ENCODE measurements at regions not wholly inside any gene's neighbourhood (a gene's known extent, or its start where the extent isn't known, plus 50 kb on each side); places are given as distances from the start of the nearest gene placed in this dataset.
A peak's percentile ranks its signal among the peaks of the same experiment; 100 is the strongest.

DNA sequence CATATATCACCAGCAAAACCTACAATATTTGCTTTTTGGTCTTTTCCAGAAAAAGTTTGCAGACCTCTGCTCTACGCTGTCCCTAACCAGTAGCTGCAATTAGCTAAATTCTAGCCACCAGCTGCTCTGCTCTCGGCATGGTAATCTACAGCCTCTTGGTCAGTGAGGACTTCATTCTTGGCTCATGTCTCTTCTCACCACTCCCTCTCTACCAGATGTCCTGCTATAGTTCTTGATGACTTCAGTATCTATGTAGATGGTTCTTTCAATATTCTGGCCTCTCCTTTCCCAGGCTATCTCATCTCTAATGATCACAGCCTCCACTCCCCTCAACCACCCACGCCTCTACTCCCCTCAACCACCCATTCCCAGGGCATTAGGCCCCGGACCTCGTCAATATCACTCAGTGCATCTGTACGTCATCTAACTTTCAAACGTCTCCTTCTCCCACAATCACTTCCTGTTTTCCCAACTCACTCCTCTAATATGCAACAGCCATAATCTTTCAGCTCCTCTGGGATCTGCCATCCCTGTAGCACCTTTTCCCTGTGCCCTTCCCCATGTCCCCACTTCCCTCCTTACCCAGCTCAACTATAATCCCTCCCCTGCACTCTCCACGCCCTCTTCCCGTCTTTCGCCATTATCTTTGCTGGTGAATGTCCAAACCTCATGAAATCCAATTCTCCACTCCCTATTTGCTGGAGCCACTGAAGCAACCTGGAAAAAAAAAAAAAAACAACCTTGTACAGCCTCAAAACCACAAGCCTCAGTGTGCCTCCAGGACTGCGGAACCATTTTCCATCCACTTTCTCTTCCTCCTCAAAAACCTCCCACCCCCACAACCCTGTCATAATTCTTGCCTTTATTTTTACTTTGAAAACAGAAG, 429.4 kb upstream of the PROK2 start:
- H3K4me3 ChIP-seq (ENCODE audit: low read depth, low read length): no peak overlapping the region
- no peak overlapping the region for H3K27ac ChIP-seq (ENCODE audit: low read depth, low read length)
- no peak overlapping the region for H3K9ac ChIP-seq (ENCODE audit: low read depth, low read length)
- no peaks in the 10 kb centered on the region for H3K4me1 ChIP-seq (ENCODE audit: control insufficient read depth, insufficient read depth, low read length)
- no peaks in the 10 kb centered on the region for H3K27me3 ChIP-seq (ENCODE audit: control insufficient read depth, insufficient read depth, low read length)
- no peaks in the 10 kb centered on the region for H3K36me3 ChIP-seq (ENCODE audit: control insufficient read depth, insufficient read depth, low read length)
- H3K9me3 ChIP-seq (ENCODE audit: control insufficient read depth, insufficient read depth, low read length): no peaks in the 10 kb centered on the region

GRCh38 chr3:72213296-72214065, 428.5 kb upstream of the PROK2 start:
- no peaks in the 10 kb centered on the region for H3K27me3 ChIP-seq (ENCODE audit: control insufficient read depth, insufficient read depth, low read length)
- H3K9me3 ChIP-seq (ENCODE audit: control insufficient read depth, insufficient read depth, low read length): no peaks in the 10 kb centered on the region
- H3K9ac ChIP-seq (ENCODE audit: low read depth, low read length): no peak overlapping the region
- no peaks in the 10 kb centered on the region for H3K36me3 ChIP-seq (ENCODE audit: control insufficient read depth, insufficient read depth, low read length)
- no peak overlapping the region for H3K4me3 ChIP-seq (ENCODE audit: low read depth, low read length)
- H3K27ac ChIP-seq (ENCODE audit: low read depth, low read length): no peak overlapping the region
- no peaks in the 10 kb centered on the region for H3K4me1 ChIP-seq (ENCODE audit: control insufficient read depth, insufficient read depth, low read length)

GRCh38 chr3:72212396-72212795, 427.4 kb upstream of the PROK2 start:
- Histone ChIP-seq H3K36me3 (ENCODE audit: control insufficient read depth, insufficient read depth, low read length) (no peaks in the 10 kb centered on the region), H3K4me1 (ENCODE audit: control insufficient read depth, insufficient read depth, low read length) (no peaks in the 10 kb centered on the region), H3K27me3 (ENCODE audit: control insufficient read depth, insufficient read depth, low read length) (no peaks in the 10 kb centered on the region), H3K9me3 (ENCODE audit: control insufficient read depth, insufficient read depth, low read length) (no peaks in the 10 kb centered on the region), H3K9ac (ENCODE audit: low read depth, low read length) (no peak overlapping the region), H3K4me3 (ENCODE audit: low read depth, low read length) (no peak overlapping the region), H3K27ac (ENCODE audit: low read depth, low read length) (no peak overlapping the region)

- no peak overlapping the region for H3K9ac ChIP-seq (ENCODE audit: low read depth, low read length)
- no peaks in the 10 kb centered on the region for H3K9me3 ChIP-seq (ENCODE audit: control insufficient read depth, insufficient read depth, low read length)
- H3K36me3 ChIP-seq (ENCODE audit: control insufficient read depth, insufficient read depth, low read length): no peaks in the 10 kb centered on the region
- no peaks in the 10 kb centered on the region for H3K27me3 ChIP-seq (ENCODE audit: control insufficient read depth, insufficient read depth, low read length)
- H3K4me1 ChIP-seq (ENCODE audit: control insufficient read depth, insufficient read depth, low read length): no peaks in the 10 kb centered on the region
- H3K27ac ChIP-seq (ENCODE audit: low read depth, low read length): no peak overlapping the region
- no peak overlapping the region for H3K4me3 ChIP-seq (ENCODE audit: low read depth, low read length)
These were observed 425.3 kb upstream of the PROK2 start for GRCh38 chr3:72210261-72210660.

DNA sequence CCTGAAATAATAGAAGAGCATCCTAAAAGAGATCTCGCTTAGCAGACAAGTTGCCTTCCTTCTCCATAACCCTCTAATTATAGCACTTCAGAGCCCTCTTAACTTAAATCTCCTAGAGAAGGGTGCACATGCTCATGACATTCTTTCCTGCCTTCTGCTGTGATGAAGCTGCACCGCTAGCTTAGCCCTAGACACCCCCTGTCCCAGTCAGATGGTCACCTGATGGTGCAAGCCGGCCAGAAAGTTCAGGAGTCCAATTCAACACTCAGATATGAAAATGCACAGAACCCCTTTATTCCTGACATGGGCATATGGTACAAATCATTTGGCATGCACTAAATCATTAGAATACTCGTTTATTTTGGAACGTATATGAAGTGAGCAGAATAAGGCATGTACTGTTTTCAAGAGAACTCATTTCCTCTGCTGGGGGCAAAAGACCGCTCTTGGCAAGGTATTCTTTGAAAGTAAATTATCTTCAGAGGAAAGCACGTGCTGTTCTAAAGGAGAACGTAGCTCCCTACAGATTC, 420.4 kb upstream of the PROK2 start:
- Histone ChIP-seq H3K9ac (ENCODE audit: low read depth, low read length) (no peak overlapping the region), H3K36me3 (ENCODE audit: control insufficient read depth, insufficient read depth, low read length) (no peaks in the 10 kb centered on the region), H3K27me3 (ENCODE audit: control insufficient read depth, insufficient read depth, low read length) (no peaks in the 10 kb centered on the region), H3K4me1 (ENCODE audit: control insufficient read depth, insufficient read depth, low read length) (0 out of 2 replicates have a peak, but pooled peaks cover 2% of the 10 kb centered on the region), H3K9me3 (ENCODE audit: control insufficient read depth, insufficient read depth, low read length) (peaks cover 6% of the 10 kb centered on the region; the same call in 1 of the 2 replicates), H3K4me3 (ENCODE audit: low read depth, low read length) (no peak overlapping the region), H3K27ac (ENCODE audit: low read depth, low read length) (no peak overlapping the region)

- no peak overlapping the region for H3K9ac ChIP-seq (ENCODE audit: low read depth, low read length)
- no peaks in the 10 kb centered on the region for H3K36me3 ChIP-seq (ENCODE audit: control insufficient read depth, insufficient read depth, low read length)
- H3K27ac ChIP-seq (ENCODE audit: low read depth, low read length): no peak overlapping the region
- no peaks in the 10 kb centered on the region for H3K27me3 ChIP-seq (ENCODE audit: control insufficient read depth, insufficient read depth, low read length)
- no peak overlapping the region for H3K4me3 ChIP-seq (ENCODE audit: low read depth, low read length)
- H3K4me1 ChIP-seq (ENCODE audit: control insufficient read depth, insufficient read depth, low read length): 0 out of 2 replicates have a peak, but pooled peaks cover 2% of the 10 kb centered on the region
- peaks cover 6% of the 10 kb centered on the region; the same call in 1 of the 2 replicates for H3K9me3 ChIP-seq (ENCODE audit: control insufficient read depth, insufficient read depth, low read length)
These were observed 419.5 kb upstream of the PROK2 start for GRCh38 chr3:72204452-72204851.

DNA sequence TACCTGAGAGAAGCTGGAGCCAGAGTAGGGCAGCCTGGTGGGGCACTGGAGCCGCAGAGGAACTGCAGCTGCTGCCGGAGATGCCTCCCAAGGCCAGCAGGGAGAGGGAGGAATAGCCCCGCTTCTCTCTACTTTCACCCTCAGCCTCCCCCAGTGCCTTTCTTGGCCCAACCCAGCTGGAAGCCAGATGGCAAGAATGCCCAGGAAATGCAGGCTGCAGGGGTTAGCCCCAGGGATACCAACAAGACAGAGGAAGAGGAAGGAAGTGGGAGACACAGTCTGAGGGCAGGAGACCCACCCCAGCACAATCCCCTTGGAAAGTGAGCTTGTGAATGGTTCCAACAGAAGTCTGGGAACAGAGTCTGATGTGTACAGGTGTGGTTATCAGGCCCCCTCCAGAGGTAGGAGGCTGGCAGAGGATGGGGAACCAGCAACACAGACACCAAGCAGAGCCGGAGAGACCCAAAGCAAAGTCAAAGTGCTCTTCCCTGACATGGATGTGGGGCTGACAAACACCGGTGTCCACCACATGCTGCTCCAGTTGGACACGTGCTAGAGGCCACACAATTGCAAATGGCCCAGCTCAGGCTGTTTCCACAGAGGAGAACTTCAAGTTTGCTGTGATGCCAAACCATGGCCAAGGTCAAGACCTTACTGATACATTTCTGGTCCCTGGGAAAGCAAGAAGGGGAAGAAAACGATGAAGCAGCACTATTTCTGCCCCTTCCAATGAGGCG, 418.8 kb upstream of the PROK2 start:
- no peaks in the 10 kb centered on the region for H3K36me3 ChIP-seq (ENCODE audit: control insufficient read depth, insufficient read depth, low read length)
- H3K4me1 ChIP-seq (ENCODE audit: control insufficient read depth, insufficient read depth, low read length): 0 out of 2 replicates have a peak, but pooled peaks cover 2% of the 10 kb centered on the region
- H3K9ac ChIP-seq (ENCODE audit: low read depth, low read length): no peak overlapping the region
- H3K4me3 ChIP-seq (ENCODE audit: low read depth, low read length): no peak overlapping the region
- H3K9me3 ChIP-seq (ENCODE audit: control insufficient read depth, insufficient read depth, low read length): peaks cover 6% of the 10 kb centered on the region; the same call in 1 of the 2 replicates
- no peaks in the 10 kb centered on the region for H3K27me3 ChIP-seq (ENCODE audit: control insufficient read depth, insufficient read depth, low read length)
- H3K27ac ChIP-seq (ENCODE audit: low read depth, low read length): peak overlapping the region; percentile 32

DNA sequence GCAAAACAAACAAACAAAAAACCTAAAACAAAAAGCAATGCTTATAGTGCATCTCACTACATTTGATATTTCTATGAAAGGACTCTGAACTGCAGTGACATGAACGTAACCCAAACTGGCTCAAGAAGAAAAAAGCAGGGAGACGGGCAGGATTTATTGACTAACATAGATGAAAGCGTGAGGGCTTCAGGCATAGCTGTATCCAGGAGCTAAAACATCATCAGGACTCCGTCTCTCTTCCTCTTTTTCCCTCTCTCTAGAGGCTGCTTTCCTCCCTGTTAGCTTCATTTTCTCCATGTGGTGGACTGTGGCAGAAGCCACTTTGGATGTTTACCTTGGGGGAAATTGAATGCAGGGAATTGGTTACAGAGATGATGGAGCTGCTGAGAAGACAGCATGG, 418.2 kb upstream of the PROK2 start:
- Histone ChIP-seq H3K9ac (ENCODE audit: low read depth, low read length) (no peak overlapping the region), H3K27ac (ENCODE audit: low read depth, low read length) (no peak overlapping the region), H3K9me3 (ENCODE audit: control insufficient read depth, insufficient read depth, low read length) (peaks cover 6% of the 10 kb centered on the region; the same call in 1 of the 2 replicates), H3K27me3 (ENCODE audit: control insufficient read depth, insufficient read depth, low read length) (no peaks in the 10 kb centered on the region), H3K4me3 (ENCODE audit: low read depth, low read length) (no peak overlapping the region), H3K4me1 (ENCODE audit: control insufficient read depth, insufficient read depth, low read length) (0 out of 2 replicates have a peak, but pooled peaks cover 2% of the 10 kb centered on the region), H3K36me3 (ENCODE audit: control insufficient read depth, insufficient read depth, low read length) (no peaks in the 10 kb centered on the region)

GRCh38 chr3:72200332-72200731, 415.4 kb upstream of the PROK2 start:
- no peak overlapping the region for H3K4me3 ChIP-seq (ENCODE audit: low read depth, low read length)
- no peak overlapping the region for H3K9ac ChIP-seq (ENCODE audit: low read depth, low read length)
- H3K4me1 ChIP-seq (ENCODE audit: control insufficient read depth, insufficient read depth, low read length): 0 out of 2 replicates have a peak, but pooled peaks cover 2% of the 10 kb centered on the region
- no peak overlapping the region for H3K27ac ChIP-seq (ENCODE audit: low read depth, low read length)
- H3K36me3 ChIP-seq (ENCODE audit: control insufficient read depth, insufficient read depth, low read length): no peaks in the 10 kb centered on the region
- H3K9me3 ChIP-seq (ENCODE audit: control insufficient read depth, insufficient read depth, low read length): peaks cover 6% of the 10 kb centered on the region; the same call in 1 of the 2 replicates
- no peaks in the 10 kb centered on the region for H3K27me3 ChIP-seq (ENCODE audit: control insufficient read depth, insufficient read depth, low read length)

DNA sequence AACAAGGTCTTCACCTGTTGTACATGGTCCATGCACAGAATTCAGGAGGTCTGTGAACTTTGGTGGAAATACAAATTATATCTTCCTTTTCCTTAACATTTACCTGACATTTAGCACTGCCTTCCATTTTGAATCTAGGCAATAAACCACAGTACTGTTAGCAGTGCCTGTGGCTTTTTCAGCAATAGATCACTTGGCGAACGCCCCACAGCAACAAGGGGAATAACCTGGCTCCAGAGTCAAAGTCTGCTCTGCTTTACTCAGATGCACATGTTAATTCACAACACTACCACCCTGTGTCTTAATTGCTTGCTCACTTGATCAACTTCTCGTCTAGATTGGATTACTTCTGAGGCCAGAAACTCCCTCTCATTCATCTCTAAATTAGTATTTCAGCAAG, 414.6 kb upstream of the PROK2 start:
- Histone ChIP-seq H3K9me3 (ENCODE audit: control insufficient read depth, insufficient read depth, low read length) (peaks cover 6% of the 10 kb centered on the region; the same call in 1 of the 2 replicates), H3K4me3 (ENCODE audit: low read depth, low read length) (no peak overlapping the region), H3K9ac (ENCODE audit: low read depth, low read length) (no peak overlapping the region), H3K27ac (ENCODE audit: low read depth, low read length) (no peak overlapping the region), H3K4me1 (ENCODE audit: control insufficient read depth, insufficient read depth, low read length) (0 out of 2 replicates have a peak, but pooled peaks cover 2% of the 10 kb centered on the region), H3K36me3 (ENCODE audit: control insufficient read depth, insufficient read depth, low read length) (no peaks in the 10 kb centered on the region), H3K27me3 (ENCODE audit: control insufficient read depth, insufficient read depth, low read length) (no peaks in the 10 kb centered on the region)

All from HUES48 (cell line).